ENCODE measurements at regions not wholly inside any gene's neighbourhood (a gene's known extent, or its start where the extent isn't known, plus 50 kb on each side); places are given as distances from the start of the nearest gene placed in this dataset.

- Mint-ChIP-seq H3K27ac (no peak overlapping the region), H3K36me3 (no peaks in the 10 kb centered on the region), H3K27me3 (ENCODE audit: low read depth) (peaks cover 9% of the 10 kb centered on the region), H3K4me3 (no peak overlapping the region), H3K4me1 (peaks cover 7% of the 10 kb centered on the region), H3K9me3 (peaks cover 13% of the 10 kb centered on the region)
- TF ChIP-seq CTCF (IDR thresholded peaks at IDR 0.05; ENCODE audit: unreplicated experiment), result no peak
- no peak for DNase-seq (ENCODE audit: low spot score in 2 of 2, unreplicated experiment in 2 of 2)
These were observed 437.8 kb upstream of the DCN start for GRCh38 chr12:91620422-91620821.

GRCh38 chr12:91618281-91618680 is 435.7 kb upstream of the DCN start:
- Mint-ChIP-seq H3K27ac (no peak overlapping the region), H3K9me3 (no peaks in the 10 kb centered on the region), H3K4me1 (peaks cover 7% of the 10 kb centered on the region), H3K27me3 (ENCODE audit: low read depth) (peaks cover 5% of the 10 kb centered on the region), H3K36me3 (no peaks in the 10 kb centered on the region), H3K4me3 (no peak overlapping the region)
- DNase-seq (ENCODE audit: low spot score in 2 of 2, unreplicated experiment in 2 of 2), result no peak
- no peak for TF ChIP-seq CTCF (IDR thresholded peaks at IDR 0.05; ENCODE audit: unreplicated experiment)

- Mint-ChIP-seq H3K4me1 (peaks cover 7% of the 10 kb centered on the region), H3K27me3 (ENCODE audit: low read depth) (peaks cover 3% of the 10 kb centered on the region), H3K9me3 (no peaks in the 10 kb centered on the region), H3K4me3 (no peak overlapping the region), H3K27ac (no peak overlapping the region), H3K36me3 (no peaks in the 10 kb centered on the region)
- no peak for DNase-seq (ENCODE audit: low spot score in 2 of 2, unreplicated experiment in 2 of 2)
- TF ChIP-seq CTCF (IDR thresholded peaks at IDR 0.05; ENCODE audit: unreplicated experiment), result no peak
These were observed 435.2 kb upstream of the DCN start for GRCh38 chr12:91617818-91618217.

GRCh38 chr12:91616416-91616815 is 433.8 kb upstream of the DCN start:
- H3K4me1 Mint-ChIP-seq, result peaks cover 7% of the 10 kb centered on the region
- H3K27ac Mint-ChIP-seq, result no peak overlapping the region
- no peak for TF ChIP-seq CTCF (IDR thresholded peaks at IDR 0.05; ENCODE audit: unreplicated experiment)

GRCh38 chr12:91613223-91613779 is 430.7 kb upstream of the DCN start:
- no peak for DNase-seq (ENCODE audit: low spot score in 2 of 2, unreplicated experiment in 2 of 2)
- peaks cover 3% of the 10 kb centered on the region for H3K9me3 Mint-ChIP-seq
- H3K27ac Mint-ChIP-seq, result no peak overlapping the region
- H3K36me3 Mint-ChIP-seq, result no peaks in the 10 kb centered on the region
- H3K4me3 Mint-ChIP-seq, result no peak overlapping the region
- H3K27me3 Mint-ChIP-seq (ENCODE audit: low read depth), result no peaks in the 10 kb centered on the region
- no peak for TF ChIP-seq CTCF (IDR thresholded peaks at IDR 0.05; ENCODE audit: unreplicated experiment)
- H3K4me1 Mint-ChIP-seq, result peaks cover 9% of the 10 kb centered on the region

More at GRCh38 chr12:91616416-91616815, 433.8 kb upstream of the DCN start:
- peaks cover 3% of the 10 kb centered on the region for H3K9me3 Mint-ChIP-seq
- H3K4me3 Mint-ChIP-seq, result no peak overlapping the region
- H3K36me3 Mint-ChIP-seq, result no peaks in the 10 kb centered on the region
- H3K27me3 Mint-ChIP-seq (ENCODE audit: low read depth), result peaks cover 1% of the 10 kb centered on the region
- no peak for DNase-seq (ENCODE audit: low spot score in 2 of 2, unreplicated experiment in 2 of 2)

- H3K36me3 Mint-ChIP-seq, result no peaks in the 10 kb centered on the region
- no peak for TF ChIP-seq CTCF (IDR thresholded peaks at IDR 0.05; ENCODE audit: unreplicated experiment)
- DNase-seq (ENCODE audit: low spot score in 2 of 2, unreplicated experiment in 2 of 2), result no peak
- no peak overlapping the region for H3K4me3 Mint-ChIP-seq
- H3K27ac Mint-ChIP-seq, result no peak overlapping the region
- no peaks in the 10 kb centered on the region for H3K27me3 Mint-ChIP-seq (ENCODE audit: low read depth)
- peaks cover 11% of the 10 kb centered on the region for H3K4me1 Mint-ChIP-seq
- H3K9me3 Mint-ChIP-seq, result peaks cover 3% of the 10 kb centered on the region
These were observed 427.9 kb upstream of the DCN start for GRCh38 chr12:91610561-91610960.

All from mesothelial cell of epicardium (in vitro differentiated cells).